Astrocyte of the cerebellum (primary cell): ENCODE measurements at regions not wholly inside any gene's neighbourhood (a gene's known extent, or its start where the extent isn't known, plus 50 kb on each side); places are given as distances from the start of the nearest gene placed in this dataset.
"Not testable (repeated sequence)": the region's sequence is repeated elsewhere in the genome, so short reads cannot be mapped to it uniquely, and the experiment has no call there.

ENCODE experiments used
- DNase-seq: peaks from one replicate; pipeline ENCODE4 v3.0.0-alpha.2; 2011; ENCODE audit warnings: low read depth
- H3K4me3 ChIP-seq: 2 replicates; pipeline ENCODE4 v1.5.1; 2011; ENCODE audit warnings: mild to moderate bottlenecking, low read depth, low read length, moderate library complexity
- in situ Hi-C: cut with HindIII; loops from 2 replicates; pipeline ENCODE4 v1.10.0; 2017; ENCODE audit warnings: low sequenced_read_pairs
- TF ChIP-seq, protein P1 (sequence below): IDR thresholded peaks from 2 replicates; pipeline ENCODE4 v1.5.1; 2012; ENCODE audit warnings: low read length, low read depth, moderate library complexity, mild to moderate bottlenecking; ENCODE audit errors: missing control alignments

DNA sequence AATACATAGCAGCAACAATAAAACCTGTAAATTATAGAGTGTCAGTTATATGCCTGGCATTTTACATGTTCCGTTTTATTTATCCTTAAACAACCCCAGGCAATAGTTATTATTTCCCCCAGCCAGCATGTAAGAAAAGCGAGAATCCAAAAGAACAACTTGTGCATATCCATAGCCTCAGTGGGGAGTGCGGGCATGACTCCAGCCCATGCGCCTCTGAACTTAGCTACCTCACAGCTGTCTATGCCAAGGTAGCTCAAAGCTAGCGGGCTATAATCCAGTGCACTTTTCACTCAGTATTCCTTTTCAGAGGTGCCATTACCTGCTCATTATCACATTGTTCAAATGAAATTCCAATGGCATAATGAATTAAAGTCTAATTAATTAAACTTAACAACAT lies 257.3 kb upstream of the EDNRA start:
- no peak for DNase-seq
- in situ Hi-C loops, result no loop called here
- TF ChIP-seq, protein P1, sequence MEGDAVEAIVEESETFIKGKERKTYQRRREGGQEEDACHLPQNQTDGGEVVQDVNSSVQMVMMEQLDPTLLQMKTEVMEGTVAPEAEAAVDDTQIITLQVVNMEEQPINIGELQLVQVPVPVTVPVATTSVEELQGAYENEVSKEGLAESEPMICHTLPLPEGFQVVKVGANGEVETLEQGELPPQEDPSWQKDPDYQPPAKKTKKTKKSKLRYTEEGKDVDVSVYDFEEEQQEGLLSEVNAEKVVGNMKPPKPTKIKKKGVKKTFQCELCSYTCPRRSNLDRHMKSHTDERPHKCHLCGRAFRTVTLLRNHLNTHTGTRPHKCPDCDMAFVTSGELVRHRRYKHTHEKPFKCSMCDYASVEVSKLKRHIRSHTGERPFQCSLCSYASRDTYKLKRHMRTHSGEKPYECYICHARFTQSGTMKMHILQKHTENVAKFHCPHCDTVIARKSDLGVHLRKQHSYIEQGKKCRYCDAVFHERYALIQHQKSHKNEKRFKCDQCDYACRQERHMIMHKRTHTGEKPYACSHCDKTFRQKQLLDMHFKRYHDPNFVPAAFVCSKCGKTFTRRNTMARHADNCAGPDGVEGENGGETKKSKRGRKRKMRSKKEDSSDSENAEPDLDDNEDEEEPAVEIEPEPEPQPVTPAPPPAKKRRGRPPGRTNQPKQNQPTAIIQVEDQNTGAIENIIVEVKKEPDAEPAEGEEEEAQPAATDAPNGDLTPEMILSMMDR, result no peak
- no peak overlapping the region for H3K4me3 ChIP-seq

DNA sequence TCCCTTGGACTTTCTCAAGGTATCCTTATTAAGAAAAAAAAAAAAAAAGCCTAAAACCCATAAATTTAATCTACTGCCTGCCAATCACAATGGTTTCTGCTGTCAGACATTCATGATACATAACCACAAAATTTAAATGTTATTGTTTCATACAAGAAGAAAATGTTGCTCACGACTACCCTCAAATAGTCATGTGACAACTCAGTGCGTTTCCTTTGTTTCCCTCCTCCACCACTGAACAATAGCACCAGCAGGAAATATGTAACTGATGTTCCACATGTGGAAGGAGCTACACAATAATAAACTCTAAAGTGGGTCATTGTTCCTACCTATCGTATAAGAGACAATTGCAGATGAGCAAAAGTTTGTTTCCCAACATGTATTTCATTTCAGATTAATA lies 244.1 kb upstream of the EDNRA start:
- in situ Hi-C loops, result no loop called here
- TF ChIP-seq, protein P1, result no peak
- DNase-seq, result no peak
- H3K4me3 ChIP-seq, result no peak overlapping the region

DNA sequence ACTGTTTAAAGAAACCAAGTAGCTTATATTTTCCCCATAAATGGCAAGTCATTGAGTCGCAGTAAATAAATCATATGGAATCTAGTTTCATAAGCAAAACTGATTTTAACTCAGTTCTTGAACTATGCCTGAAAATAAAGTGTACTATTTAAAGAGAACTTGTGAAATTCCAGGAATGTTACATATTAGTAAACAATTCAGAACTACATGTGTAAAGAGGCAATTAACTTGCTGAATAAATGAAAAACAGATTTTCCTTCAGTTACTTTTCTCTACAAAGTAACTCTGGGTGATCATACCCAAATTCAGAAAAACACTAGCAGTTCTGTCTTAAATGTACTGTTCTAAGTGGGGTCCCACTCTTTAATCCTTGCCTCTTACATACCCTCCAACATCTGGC lies 236.1 kb upstream of the EDNRA start:
- in situ Hi-C loops, result no loop called here
- TF ChIP-seq, protein P1, result no peak
- DNase-seq, result no peak
- H3K4me3 ChIP-seq, result no peak overlapping the region

DNA sequence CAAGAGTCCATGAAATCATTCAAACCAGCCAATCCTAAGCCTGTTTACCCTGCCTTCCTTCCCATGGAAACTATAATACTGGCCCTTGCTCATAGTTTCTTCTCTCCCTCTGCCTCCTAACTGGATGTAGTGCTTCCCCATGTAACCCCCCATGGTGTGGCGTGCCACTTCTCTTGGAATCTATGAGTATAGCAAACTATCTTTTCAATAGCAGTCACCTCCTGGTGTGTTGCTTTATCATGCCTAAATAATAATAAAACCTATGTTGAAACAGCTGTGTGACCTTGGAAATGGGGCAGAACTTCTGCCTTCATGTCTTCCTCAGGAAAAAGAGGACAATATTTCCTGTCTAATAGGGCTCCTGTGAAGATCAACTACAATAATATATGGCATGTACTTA lies 234.8 kb upstream of the EDNRA start:
- DNase-seq, result no peak
- in situ Hi-C loops, result no loop called here
- TF ChIP-seq, protein P1, result no peak
- no peak overlapping the region for H3K4me3 ChIP-seq

DNA sequence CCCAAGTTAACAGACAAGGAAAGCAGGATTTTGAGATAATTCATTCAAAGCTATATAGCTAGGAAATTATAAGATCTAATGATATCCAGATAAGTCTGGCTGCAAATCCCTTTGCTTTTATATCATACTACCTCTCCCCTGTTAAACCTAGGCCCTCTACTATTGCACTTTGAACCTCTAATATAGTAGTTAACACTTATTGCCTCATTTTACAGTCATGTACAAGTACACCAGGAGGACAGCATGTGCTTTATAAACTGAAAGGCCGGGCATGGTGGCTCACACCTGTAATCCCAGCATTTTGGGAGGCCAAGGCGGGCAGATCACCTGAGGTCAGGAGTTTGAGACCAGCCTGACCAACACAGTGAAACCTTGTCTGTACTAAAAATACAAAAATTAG lies 234.4 kb upstream of the EDNRA start:
- H3K4me3 ChIP-seq, DNase-seq, in situ Hi-C loops: not testable (repeated sequence)

DNA sequence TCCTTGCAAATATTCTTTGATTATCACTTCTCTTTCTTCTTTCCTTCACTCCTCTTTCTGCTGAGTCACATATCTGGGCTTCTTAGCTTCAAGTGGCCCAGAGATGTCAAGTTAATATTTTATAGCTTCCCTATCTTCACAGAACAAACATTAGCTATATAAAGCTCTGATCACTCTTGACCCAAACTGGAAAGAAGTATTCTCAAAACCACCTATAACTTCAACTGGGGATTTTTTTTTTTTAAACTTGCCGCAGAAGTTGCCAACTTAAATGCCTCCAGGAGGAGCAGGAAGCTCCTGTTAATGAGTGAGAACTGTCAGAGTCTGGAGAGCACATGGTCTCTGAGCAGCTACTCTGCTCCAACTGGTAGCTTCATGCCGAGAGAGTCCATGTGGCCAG lies 233.3 kb upstream of the EDNRA start:
- in situ Hi-C loops, result no loop called here
- H3K4me3 ChIP-seq, result no peak overlapping the region
- TF ChIP-seq, protein P1, result no peak
- DNase-seq, result no peak

DNA sequence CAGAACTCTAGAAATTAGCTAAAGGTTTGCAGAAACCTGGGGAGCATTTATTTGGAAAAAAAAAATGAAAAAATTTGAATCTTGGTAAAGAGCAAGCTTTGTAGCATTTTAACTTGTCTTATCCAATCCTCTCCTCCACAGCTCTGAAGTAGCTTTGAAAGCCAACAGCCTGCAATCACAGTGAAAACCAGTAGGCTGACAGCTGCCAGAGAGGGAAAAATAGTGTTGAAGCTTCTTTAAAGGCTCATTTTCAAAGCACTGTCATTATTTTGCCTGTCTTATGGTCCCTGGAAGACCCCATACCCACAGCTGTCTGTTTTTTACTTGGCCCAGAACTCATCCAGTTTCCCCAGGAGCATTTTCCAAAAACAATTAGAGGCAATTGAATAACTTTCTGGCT lies 230.8 kb upstream of the EDNRA start:
- in situ Hi-C loops, result no loop called here
- no peak overlapping the region for H3K4me3 ChIP-seq
- DNase-seq, result no peak
- TF ChIP-seq, protein P1, result no peak

DNA sequence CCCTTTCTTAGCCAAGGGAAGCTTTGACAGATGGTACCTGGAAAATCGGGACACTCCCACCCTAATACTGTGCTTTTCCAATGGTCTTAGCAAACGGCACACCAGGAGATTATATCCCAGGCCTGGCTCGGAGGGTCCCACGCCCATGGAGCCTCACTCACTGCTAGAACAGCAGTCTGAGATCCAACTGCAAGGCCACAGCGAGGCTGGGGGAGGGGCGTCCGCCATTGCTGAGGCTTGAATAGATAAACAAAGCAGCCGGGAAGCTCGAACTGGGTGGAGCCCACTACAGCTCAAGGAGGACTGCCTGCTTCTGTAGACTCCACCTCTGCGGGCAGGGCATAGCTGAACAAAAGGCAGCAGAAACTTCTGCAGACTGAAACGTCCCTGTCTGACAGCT lies 225.6 kb upstream of the EDNRA start:
- DNase-seq, H3K4me3 ChIP-seq, in situ Hi-C loops: not testable (repeated sequence)

DNA sequence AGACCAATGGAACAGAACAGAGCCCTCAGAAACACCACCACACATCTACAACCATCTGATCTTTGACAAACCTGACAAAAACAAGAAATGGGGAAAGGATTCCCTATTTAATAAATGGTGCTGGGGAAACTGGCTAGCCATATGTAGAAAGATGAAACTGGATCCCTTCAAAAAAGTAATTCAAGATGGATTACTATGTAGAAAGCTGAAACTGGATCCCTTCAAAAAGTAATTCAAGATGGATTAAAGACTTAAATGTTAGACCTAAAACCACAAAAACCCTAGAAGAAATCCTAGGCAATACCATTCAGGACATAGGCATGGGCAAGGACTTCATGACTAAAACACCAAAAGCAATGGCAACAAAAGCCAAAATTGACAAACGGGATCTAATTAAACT lies 221.6 kb upstream of the EDNRA start:
- DNase-seq, H3K4me3 ChIP-seq, in situ Hi-C loops: not testable (repeated sequence)
